SW 1271 (cell line): ENCODE measurements at regions not wholly inside any gene's neighbourhood (a gene's known extent, or its start where the extent isn't known, plus 50 kb on each side); places are given as distances from the start of the nearest gene placed in this dataset.
"Not testable (repeated sequence)": the region's sequence is repeated elsewhere in the genome, so short reads cannot be mapped to it uniquely, and the experiment has no call there.

Experiments
- DNase-seq, 2 experiments: peaks; one replicate each; lab custom pipeline; 2025; lab: John Stamatoyannopoulos, UW

- DNase-seq, result no peak
These were observed 174.6 kb downstream of the ABCA8 start for GRCh38 chr17:68780596-68780995.

- no peak for DNase-seq
These were observed 176.5 kb downstream of the ABCA8 start for GRCh38 chr17:68778726-68779125.

GRCh38 chr17:68777856-68778694 lies 176.9 kb upstream of the FAM20A start:
- no peak for DNase-seq

GRCh38 chr17:68777243-68777855 lies 176.2 kb upstream of the FAM20A start:
- DNase-seq, result peak in 1 of 2 experiments; percentile 40

- DNase-seq, result no peak
These were observed 175.3 kb upstream of the FAM20A start for GRCh38 chr17:68776451-68776850.

GRCh38 chr17:68775969-68776368 lies 174.8 kb upstream of the FAM20A start:
- no peak for DNase-seq

- no peak for DNase-seq
These were observed 174.2 kb upstream of the FAM20A start for GRCh38 chr17:68775318-68775717.

GRCh38 chr17:68771867-68772515 lies 170.8 kb upstream of the FAM20A start:
- DNase-seq, result peak in 1 of 2 experiments; percentile 53

- DNase-seq, result no peak
These were observed 167.6 kb upstream of the FAM20A start for GRCh38 chr17:68768804-68769203.

GRCh38 chr17:68766640-68767039 lies 165.5 kb upstream of the FAM20A start:
- DNase-seq, result no peak

GRCh38 chr17:68763562-68763961 lies 162.4 kb upstream of the FAM20A start:
- DNase-seq, result no peak

GRCh38 chr17:68762911-68763310 lies 161.7 kb upstream of the FAM20A start:
- no peak for DNase-seq

GRCh38 chr17:68760141-68760475 lies 158.9 kb upstream of the FAM20A start:
- DNase-seq, result no peak

GRCh38 chr17:68759343-68760140 lies 158.4 kb upstream of the FAM20A start:
- peak; percentile 70 to 82 for DNase-seq

- DNase-seq, result no peak
These were observed 157.8 kb upstream of the FAM20A start for GRCh38 chr17:68759002-68759342.

GRCh38 chr17:68757866-68758757 lies 156.9 kb upstream of the FAM20A start:
- not testable (repeated sequence) for DNase-seq

GRCh38 chr17:68753985-68754769 lies 153.0 kb upstream of the FAM20A start:
- DNase-seq, result no peak

GRCh38 chr17:68750208-68750562 lies 149.0 kb upstream of the FAM20A start:
- DNase-seq, result no peak

GRCh38 chr17:68749349-68750207 lies 148.4 kb upstream of the FAM20A start:
- DNase-seq, result no peak

- no peak for DNase-seq
These were observed 147.2 kb upstream of the FAM20A start for GRCh38 chr17:68748381-68748780.
